HG03045 (cell line): ENCODE measurements at regions not wholly inside any gene's neighbourhood (a gene's known extent, or its start where the extent isn't known, plus 50 kb on each side); places are given as distances from the start of the nearest gene placed in this dataset.

Experiments used
- ATAC-seq: cut with Tn5 transposase; IDR thresholded peaks from one replicate; pipeline ENCODE4 v1.9.1; 2021; ENCODE audit warnings: mild to moderate bottlenecking, moderate library complexity; ENCODE audit not compliant: unreplicated experiment

DNA sequence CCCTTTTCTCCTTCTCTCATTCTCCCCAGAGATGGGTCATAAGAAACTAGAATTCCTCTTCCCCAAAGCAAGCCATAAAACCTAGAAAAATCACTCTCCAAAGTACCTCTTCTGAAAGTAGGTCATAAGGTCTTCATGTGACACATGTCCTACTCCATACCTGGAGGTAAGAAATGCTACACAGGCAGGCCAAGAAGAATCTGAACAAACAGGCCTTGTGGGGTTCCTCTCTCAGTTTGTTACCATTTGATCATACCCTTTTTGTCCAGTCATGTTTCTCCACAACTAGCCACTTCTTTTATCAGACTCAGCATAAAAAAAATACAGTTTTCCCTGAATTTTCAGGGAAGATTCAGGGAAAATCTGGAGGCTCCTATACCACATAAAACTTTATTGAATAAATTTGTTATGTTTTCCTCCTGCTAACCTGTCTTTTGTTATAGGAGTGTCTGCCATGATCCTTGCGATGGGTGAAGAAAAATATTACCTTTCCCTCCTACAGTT is 134.4 kb upstream of the LMO4 start:
- ATAC-seq: no peak

DNA sequence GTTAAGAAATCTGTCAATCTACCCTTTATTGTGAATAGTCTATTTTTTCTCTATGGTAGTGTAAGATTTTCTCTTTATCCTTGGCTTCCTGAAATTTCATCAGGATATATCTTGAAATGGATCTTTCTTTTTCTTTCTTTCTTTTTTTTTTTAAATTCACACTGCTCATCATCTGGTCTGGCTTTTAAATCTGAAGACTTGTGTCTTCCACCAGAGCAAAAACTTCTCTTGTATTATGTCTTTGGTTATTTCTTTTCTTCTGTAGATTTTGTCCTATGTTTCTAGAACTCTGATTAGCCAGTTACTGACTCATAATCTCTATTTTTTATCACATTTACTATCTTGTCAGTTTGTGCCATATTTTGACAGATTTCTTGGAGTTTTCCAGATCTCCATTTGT is 133.8 kb upstream of the LMO4 start:
- no peak for ATAC-seq

DNA sequence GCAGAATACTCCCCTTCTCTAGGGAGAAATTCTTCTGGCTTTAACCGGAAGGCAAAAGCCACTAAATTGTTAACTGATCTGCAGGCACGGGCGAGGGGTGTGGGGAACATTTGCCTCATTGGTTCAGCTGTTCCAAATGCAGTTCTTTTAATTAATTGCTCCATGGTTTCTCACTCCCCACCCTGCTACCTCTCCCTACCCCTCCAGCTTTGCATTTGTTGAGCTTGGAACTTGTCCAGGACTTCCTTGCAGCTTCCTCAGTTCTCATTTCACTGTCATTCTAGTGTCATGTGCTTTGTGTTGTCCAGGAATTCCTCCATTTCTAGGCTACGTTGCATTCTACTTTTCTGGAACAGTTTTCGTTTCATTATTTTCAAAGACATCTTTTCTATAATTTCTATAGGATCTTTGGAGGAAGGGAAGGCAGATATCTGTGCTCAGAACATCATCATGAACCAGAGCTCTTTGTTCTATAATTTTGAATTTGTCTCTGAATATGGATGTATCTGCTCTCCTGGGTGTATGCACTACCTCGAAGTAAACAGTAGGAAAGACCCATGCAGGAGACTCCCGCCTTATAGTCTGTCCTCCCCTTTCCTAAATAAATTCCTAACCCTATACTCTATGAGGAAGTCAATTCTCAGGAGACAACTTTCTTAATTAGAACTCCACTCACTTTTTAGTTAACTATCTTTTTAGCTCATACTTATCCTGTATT is 132.4 kb upstream of the LMO4 start:
- no peak for ATAC-seq

DNA sequence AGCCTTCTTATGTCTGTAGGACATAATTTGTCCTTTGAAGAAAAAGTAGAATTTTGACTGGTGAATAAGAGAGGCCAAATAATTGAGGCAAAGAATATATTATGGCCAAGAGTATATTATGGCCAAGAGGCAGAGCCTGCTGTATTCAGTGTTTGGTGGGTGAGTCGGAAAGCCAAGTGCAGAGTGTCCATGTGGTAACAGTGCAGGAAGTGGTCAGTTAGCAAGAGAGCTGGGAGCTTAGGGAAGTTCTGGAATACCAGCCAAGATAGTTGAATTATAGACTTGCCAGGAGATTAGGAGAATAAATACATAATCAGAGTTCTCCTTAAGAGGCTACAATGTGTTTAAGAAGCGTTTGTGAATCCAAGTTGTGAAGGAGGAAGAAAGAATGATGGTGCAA is 131.5 kb upstream of the LMO4 start:
- no peak for ATAC-seq

DNA sequence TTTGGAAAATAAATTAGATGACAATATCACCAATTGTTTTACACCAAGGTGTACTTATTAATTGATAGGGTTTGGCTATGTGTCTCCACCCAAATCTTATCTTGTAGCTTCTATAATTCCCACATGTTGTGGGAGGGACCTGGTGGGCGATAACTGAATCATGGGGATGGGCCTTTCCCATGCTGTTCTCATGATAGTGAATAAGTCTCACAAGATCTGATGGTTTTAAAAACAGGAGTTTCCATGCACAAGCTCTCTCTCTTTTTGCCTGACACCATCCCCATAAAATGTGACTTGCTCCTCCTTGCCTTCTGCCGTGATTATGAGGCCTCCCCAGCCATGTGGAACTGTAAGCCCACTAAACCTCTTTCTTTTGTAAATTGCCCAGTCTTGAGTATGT is 131.0 kb upstream of the LMO4 start:
- no peak for ATAC-seq

DNA sequence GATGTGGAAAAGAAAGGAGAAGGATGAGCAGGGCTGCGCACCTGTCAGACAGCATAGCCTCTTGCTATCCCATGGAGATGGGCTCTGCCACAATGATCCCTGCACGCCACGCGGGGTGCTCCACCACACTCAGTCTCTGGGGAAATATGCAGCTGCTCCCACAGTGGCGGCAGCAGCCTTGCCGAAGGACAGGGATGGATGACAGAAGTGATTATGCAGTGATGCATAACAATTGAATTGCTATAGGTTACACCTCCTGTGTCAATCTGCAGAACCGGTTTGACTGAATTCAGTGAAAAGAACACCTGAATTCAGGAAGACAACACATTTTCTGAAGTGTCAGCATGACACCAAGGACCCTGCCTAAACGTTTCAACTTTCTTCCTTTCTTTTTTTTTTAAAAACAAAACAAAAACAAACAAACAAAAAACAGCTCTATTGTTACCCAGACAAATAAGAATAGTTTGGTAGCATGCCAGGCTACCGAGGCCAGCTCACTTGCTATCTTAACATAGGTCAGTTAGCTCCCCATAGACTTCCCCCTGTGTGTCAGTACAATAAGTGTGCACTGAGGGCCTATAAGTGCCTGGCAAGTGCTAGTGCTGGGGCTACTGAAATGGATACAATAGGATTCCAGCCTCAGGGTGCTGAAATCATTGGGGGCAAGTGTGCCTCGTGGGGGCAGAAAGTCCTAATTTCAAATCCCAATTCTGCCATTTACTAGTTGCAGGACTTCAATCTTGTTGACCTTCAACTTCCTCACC is 127.6 kb upstream of the LMO4 start:
- no peak for ATAC-seq

DNA sequence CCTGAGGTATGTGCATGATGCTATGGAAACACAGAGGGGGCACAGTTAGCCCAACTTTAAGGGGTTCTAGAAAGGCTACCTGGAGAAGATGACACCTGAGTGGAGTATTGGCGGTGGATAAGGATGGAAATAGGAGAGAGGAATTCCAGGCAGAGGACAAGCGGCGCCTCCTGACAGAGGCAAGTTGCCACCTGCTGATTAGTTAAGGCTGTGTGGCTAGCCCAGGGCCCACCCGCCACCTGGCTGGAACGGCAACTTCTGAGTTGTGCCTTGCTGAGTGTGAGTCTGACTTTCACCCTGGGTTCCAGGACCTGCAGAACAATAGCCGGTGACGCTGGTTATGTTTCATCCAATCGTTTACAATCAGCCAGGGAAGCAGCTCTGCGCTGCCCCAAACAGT is 126.9 kb upstream of the LMO4 start:
- ATAC-seq: no peak

DNA sequence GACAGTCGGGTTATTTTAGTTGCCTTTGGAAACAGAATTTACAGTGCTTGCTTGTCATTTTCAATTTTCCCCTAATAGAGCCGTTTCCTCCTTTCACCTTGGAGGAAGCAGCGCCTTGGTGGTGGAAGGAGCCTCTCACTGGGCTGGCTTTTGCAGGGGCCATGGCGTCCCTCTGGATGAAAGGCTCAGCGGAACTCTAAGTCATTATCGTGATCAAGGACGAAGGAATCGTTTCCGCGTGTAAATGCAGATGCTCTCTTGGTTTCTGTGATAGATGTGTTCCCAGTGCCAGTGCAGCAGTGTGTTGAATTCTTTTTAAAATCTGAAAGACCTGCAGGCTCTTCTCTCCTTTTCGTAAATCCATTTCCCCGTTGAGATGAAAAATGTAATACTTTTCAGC is 126.2 kb upstream of the LMO4 start:
- ATAC-seq: no peak

DNA sequence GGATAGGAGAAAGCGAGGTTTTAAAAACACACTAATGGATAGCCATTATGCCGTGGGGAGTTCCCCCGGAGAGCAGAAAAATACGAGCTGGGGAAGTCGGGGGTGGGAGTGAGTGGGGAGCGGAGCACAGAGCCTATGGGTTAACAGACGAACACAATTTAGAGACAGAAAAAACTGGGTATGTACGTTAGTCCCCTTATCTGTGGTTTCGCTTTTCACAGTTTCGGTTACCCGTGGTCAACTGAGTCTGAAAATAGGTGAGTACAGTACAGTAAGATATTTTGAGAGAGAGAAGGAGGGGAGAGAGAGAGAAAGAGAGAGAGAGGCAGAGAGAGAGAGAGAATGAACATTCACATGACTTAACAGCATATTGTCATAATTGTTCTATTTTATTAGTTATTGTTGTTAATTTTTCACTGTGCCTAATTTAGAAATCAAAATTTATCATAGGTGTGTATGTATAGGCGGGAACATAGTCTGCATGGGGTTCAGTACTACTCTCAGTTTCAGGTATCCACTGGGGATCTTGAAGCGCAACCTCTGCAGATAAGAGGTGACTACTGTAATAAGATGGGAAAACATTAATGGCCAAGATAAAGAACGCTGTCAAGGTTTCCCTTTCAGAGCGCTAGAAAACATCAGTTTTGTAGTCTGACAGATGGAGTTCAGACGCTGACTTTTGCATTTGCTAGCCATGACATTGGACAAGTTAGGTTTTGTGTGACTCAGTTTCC is 125.6 kb upstream of the LMO4 start:
- ATAC-seq: peak; percentile 88

DNA sequence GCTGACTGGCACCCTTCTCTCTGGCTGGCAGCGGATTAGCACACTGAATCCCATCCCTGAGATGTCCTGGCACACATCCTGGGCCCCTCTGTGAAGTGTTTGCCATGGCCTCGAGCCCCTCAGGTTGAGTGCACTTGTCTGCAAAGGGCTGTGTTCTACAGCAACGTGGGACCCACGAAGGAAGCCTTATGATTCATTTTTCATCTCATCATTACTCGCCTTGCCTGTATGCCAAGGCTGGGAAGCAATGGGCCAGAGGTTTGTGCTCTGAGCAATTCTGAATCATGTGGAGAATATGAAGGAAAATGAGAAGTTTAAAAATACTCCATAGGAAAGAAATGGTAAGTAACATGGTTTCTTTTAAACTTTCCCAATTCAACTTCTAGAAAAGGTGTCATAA is 124.8 kb upstream of the LMO4 start:
- no peak for ATAC-seq

DNA sequence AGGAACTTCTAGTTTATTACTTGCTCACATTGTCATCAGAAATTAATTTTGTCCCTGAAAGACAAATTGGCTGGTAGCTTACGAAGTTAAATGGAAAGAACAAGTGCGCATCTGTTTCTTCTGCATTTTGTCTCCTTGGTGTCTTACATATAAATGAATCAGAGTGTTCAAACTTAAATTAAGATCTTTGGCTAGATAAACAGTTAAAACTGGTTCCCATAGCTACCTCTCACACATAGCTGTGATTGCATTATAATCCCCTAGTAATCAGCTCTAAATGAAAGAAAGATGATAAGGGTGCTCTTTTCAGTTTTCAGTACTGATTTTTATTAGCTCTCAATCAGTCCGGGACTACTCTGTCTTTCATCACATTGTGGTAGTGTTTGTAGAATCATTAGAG is 124.2 kb upstream of the LMO4 start:
- no peak for ATAC-seq

DNA sequence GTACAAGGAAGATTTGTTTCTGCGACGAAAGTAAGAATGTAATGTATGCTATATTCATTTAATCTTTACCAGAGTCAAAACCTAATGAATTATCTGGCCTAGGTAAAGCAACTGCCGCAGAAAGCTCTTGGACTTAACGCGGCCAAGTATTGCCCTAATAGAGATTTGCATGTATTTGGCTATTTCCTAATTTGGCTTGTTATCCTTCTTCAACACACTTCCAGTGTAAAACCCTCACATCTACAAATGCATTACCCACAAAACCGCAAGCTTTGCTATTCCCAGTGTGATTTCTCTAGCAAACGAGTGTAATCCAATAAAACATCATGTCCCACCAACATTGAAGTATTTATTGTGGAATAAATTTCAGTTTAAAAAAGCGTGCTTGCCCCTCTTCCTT is 123.8 kb upstream of the LMO4 start:
- no peak for ATAC-seq

DNA sequence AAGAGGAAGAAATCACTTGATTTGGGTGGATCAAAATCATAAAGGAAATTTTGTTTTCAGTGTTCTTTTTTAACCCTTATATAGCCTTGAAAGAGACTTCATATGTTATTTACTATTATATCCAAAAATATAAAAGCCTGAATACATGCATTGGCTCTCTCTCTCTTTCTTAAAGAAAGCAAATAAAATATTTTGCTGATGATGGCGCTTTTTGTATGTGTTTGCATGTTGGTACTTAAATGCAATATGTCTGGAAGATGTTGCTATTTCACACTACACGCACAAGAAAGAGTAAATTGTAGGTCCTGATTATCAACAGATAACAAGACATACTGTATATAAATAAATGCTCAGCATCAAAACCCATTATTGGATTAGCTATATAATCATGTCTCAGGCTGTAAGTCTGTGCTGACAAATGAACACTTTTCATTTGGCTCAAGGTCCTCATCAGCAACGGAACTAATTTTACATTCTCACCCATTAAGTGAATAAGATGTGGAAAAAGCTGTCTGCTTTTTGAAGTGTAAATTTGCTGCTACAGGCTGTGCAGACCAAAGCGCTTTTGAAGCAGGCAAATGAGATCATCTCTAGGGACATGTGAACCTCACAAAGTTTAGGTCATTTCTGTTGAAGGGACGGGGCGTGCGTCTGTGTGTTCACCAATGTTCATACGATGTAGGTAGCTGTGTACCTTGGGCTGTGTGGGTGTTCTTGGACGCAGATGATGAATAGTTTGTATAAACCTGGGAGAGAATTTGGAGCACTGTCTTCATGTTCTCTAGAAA is 122.4 kb upstream of the LMO4 start:
- ATAC-seq: no peak

DNA sequence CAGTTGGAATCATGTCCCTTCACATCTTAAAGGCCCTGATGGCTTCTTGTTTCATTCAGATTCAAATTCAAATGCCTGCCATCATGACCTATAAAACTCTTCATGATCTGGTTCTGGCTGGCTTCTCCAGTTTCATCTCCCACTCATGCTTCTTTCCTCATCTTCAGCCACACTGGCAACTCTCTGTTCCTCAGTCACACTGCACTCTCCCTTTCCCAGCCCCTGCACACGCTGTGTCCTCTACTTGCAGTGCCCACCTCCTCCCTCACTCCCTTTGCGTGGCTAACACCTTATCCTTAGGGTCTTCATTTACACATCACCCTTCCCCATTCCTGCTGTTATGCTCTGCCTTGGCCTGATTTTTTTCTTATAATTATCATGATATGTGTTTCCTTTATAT is 120.6 kb upstream of the LMO4 start:
- no peak for ATAC-seq

DNA sequence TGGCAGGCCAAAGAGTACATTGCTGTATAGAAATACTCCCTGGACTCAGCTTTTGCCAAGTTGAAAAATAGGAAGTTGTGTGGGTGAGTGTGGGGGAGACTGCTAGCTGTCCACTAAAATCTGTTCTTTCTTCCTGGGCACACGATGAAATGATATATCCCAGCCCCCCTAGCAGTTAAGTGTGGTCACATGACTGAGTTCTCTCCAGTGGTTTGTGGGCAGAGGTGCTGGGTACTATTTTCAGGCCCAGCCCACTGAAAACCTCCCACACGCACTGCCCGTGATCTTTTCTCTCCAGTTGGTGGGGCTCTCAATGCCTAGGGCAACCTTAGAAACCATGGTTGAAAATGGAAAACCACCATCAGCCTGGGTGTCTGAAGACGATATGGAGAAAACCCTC is 119.7 kb upstream of the LMO4 start:
- no peak for ATAC-seq

DNA sequence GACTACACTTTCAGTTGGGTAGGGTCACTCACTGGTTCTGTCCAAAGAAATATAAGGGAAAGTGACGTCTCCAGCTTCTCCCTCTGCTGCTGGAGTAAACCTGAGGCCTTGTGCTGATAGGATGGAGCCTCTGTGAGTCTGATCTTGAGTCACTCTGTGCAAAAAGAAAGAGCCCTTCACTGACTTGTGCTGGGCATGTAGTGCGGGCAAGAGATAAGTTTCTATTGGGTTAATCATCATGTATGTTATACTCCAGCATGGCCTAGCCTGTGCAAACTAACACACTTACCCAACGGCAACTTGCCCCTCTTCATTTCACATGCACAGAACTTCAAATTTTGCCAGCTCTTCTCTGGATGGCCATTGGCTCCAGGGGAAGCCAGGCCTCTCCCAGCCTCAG is 118.5 kb upstream of the LMO4 start:
- ATAC-seq: no peak

DNA sequence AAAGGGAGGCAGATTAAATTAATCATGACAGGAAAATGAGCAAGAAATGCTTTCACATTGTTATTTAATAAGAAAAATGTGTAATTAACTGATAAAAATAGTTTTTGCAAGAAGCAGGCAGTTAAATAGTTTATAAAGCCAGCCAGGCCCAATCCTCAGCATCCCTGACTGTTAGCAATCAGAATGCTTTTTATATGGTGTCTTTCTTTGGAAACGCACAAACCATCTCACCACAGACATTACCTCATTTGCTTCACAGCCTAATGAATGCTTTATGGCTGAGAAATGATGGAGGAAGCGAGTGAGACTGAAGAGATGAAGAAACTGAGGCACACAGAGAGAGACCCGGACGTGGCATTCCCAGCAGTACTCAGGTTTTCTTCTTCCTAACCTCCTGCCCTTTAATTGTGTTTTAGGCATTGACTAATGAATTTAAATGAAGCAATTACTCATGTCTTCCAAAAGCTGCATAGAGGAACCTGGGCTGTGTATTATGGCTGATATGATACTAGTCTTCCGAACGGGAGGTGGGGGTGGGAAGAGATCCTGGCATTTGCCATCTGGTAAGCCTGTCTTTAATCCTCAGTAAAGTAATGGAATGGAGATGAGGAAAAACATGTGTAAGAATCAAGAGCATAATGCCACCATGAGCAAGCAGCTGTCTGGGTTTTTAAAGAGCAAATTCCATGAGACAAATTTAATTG is 116.1 kb upstream of the LMO4 start:
- ATAC-seq: no peak

DNA sequence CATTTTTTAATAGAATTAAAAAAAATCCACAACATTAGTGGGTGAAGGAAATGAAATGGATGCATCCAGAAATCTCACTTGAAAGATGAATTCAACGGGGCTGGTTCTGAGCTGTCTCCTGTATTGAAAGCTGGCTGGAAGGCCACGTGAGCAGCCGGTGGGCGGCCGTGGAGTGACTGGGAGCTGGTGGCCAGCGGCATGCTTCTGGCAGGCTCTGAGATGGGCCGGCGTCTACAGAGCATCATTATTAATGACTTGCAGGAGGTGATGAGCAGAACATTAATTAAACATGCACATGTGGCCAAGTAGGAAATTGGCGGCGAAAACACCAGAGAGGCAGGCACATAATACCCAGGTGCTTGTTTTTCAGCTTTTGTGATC is 115.6 kb upstream of the LMO4 start:
- ATAC-seq: no peak

DNA sequence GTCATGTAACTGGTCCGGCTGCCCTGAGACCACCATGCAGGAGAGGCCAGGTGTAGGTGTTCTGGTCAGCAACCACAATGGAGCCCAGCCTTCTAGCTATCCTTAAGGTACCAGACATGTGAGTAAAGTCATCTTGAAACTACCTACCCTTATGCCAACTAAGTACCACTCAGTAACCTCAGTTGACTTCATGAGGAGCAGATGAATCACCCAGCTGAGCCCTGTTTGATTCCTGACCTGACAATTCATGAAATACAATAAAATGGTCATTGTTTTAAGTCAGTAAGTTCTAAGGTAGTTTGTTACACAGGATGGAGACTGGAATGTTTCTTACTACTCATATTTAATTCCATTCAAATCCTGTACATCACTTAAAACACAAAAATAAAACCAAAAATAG is 113.1 kb upstream of the LMO4 start:
- ATAC-seq: no peak

DNA sequence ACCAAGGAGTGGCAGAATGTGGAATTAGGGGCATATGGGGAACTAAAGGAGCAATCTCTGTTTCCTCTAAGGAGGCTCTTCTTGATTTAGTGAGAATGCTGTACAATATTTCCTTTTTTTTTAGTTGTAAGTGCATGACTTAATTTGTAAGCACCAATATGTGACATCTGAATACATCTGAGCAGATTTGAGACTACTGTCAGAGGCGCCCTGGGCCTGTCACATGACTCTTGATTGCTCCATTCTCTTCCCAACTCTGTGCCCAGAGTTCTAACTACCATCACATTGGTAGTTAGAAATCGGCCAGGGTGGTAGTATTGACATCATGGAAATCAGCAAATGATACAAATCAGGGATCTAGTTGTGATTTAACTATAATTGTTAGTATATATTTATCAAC is 110.1 kb upstream of the LMO4 start:
- no peak for ATAC-seq

DNA sequence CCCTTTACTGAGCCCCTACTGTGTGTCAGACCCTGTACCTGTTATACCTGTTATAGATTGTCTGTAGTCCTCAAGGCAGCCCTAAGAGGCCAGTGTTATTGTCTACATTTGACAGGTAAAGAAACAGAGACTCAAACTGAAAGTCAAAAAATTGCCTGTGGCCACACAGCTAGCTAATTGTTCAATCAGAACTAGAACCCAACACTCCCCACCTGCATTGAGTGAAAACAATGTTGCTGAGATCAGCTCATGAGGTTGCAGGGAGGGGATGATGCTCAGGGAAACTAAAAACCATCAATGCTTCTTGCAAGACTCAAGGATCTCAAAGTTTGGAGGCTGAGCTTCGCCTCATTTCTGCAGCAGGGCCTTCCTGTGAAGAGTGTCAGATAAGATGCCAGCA is 109.5 kb upstream of the LMO4 start:
- no peak for ATAC-seq
